Mucosa of stomach (tissue), 1 donor: ENCODE measurements at regions not wholly inside any gene's neighbourhood (a gene's known extent, or its start where the extent isn't known, plus 50 kb on each side); places are given as distances from the start of the nearest gene placed in this dataset.

ENCODE experiments used
- H3K27me3 ChIP-seq: one replicate; pipeline ENCODE4 v1.7.0; 2013; ENCODE audit warnings: mild to moderate bottlenecking, low read length; ENCODE audit not compliant: control insufficient read depth, insufficient read depth
- H3K36me3 ChIP-seq: one replicate; pipeline ENCODE4 v1.7.0; 2013; ENCODE audit warnings: low read length; ENCODE audit not compliant: control insufficient read depth, insufficient read depth
- H3K4me1 ChIP-seq: one replicate; pipeline ENCODE4 v1.7.0; 2013; ENCODE audit warnings: mild to moderate bottlenecking, low read length; ENCODE audit not compliant: control insufficient read depth, insufficient read depth
- H3K4me3 ChIP-seq: one replicate; pipeline ENCODE4 v1.7.0; 2013; ENCODE audit warnings: low read length
- H3K9ac ChIP-seq: one replicate; pipeline ENCODE4 v1.7.0; 2013; ENCODE audit warnings: mild to moderate bottlenecking, low read length, moderate library complexity
- H3K9me3 ChIP-seq: one replicate; pipeline ENCODE4 v1.7.0; 2013; ENCODE audit warnings: mild to moderate bottlenecking, low read length, moderate library complexity; ENCODE audit not compliant: control insufficient read depth
- donor health status: Pancreatic carcinoma.

- no peak overlapping the region for H3K4me3 ChIP-seq
- no peaks in the 10 kb centered on the region for H3K9me3 ChIP-seq
- no peaks in the 10 kb centered on the region for H3K36me3 ChIP-seq
- H3K9ac ChIP-seq = no peak overlapping the region
- H3K27me3 ChIP-seq = no peaks in the 10 kb centered on the region
- peaks cover 32% of the 10 kb centered on the region for H3K4me1 ChIP-seq
Measured at GRCh38 chr7:131012477-131013031, 278.5 kb upstream of the KLF14 start.

- H3K4me1 ChIP-seq = peaks cover 26% of the 10 kb centered on the region
Measured at GRCh38 chr7:131013716-131014115, 279.7 kb upstream of the KLF14 start.

GRCh38 chr7:131014906-131015656, 281.1 kb upstream of the KLF14 start:
- H3K9ac ChIP-seq = no peak overlapping the region
- H3K4me1 ChIP-seq = peaks cover 26% of the 10 kb centered on the region
- no peaks in the 10 kb centered on the region for H3K36me3 ChIP-seq
- no peaks in the 10 kb centered on the region for H3K9me3 ChIP-seq
- H3K27me3 ChIP-seq = no peaks in the 10 kb centered on the region
- H3K4me3 ChIP-seq = no peak overlapping the region

More at GRCh38 chr7:131013716-131014115, 279.7 kb upstream of the KLF14 start:
- Histone ChIP-seq H3K36me3 (no peaks in the 10 kb centered on the region), H3K9ac (no peak overlapping the region), H3K4me3 (no peak overlapping the region), H3K9me3 (no peaks in the 10 kb centered on the region), H3K27me3 (no peaks in the 10 kb centered on the region)

GRCh38 chr7:131015657-131015958, 281.6 kb upstream of the KLF14 start:
- peaks cover 21% of the 10 kb centered on the region for H3K4me1 ChIP-seq
- H3K4me3 ChIP-seq = no peak overlapping the region
- H3K9ac ChIP-seq = no peak overlapping the region
- no peaks in the 10 kb centered on the region for H3K27me3 ChIP-seq
- no peaks in the 10 kb centered on the region for H3K36me3 ChIP-seq
- H3K9me3 ChIP-seq = no peaks in the 10 kb centered on the region

GRCh38 chr7:131016230-131016629, 282.2 kb upstream of the KLF14 start:
- Histone ChIP-seq H3K36me3 (no peaks in the 10 kb centered on the region), H3K27me3 (no peaks in the 10 kb centered on the region), H3K4me1 (peaks cover 14% of the 10 kb centered on the region), H3K4me3 (no peak overlapping the region), H3K9me3 (no peaks in the 10 kb centered on the region), H3K9ac (no peak overlapping the region)

- no peaks in the 10 kb centered on the region for H3K27me3 ChIP-seq
- no peaks in the 10 kb centered on the region for H3K36me3 ChIP-seq
- H3K9me3 ChIP-seq = no peaks in the 10 kb centered on the region
- H3K9ac ChIP-seq = no peak overlapping the region
- H3K4me3 ChIP-seq = no peak overlapping the region
- peaks cover 7% of the 10 kb centered on the region for H3K4me1 ChIP-seq
Measured at GRCh38 chr7:131019351-131019750, 285.3 kb upstream of the KLF14 start.

GRCh38 chr7:131020759-131021261, 286.8 kb upstream of the KLF14 start:
- no peaks in the 10 kb centered on the region for H3K36me3 ChIP-seq
- no peak overlapping the region for H3K9ac ChIP-seq
- no peak overlapping the region for H3K4me3 ChIP-seq
- no peaks in the 10 kb centered on the region for H3K27me3 ChIP-seq
- H3K9me3 ChIP-seq = no peaks in the 10 kb centered on the region
- H3K4me1 ChIP-seq = no peaks in the 10 kb centered on the region

GRCh38 chr7:131021460-131021859, 287.5 kb upstream of the KLF14 start:
- Histone ChIP-seq H3K27me3 (no peaks in the 10 kb centered on the region), H3K4me3 (no peak overlapping the region), H3K4me1 (no peaks in the 10 kb centered on the region), H3K9me3 (no peaks in the 10 kb centered on the region), H3K9ac (no peak overlapping the region), H3K36me3 (no peaks in the 10 kb centered on the region)

- Histone ChIP-seq H3K4me3 (no peak overlapping the region), H3K9me3 (no peaks in the 10 kb centered on the region), H3K27me3 (no peaks in the 10 kb centered on the region), H3K9ac (no peak overlapping the region), H3K4me1 (no peaks in the 10 kb centered on the region), H3K36me3 (no peaks in the 10 kb centered on the region)
Measured at GRCh38 chr7:131021902-131022301, 287.9 kb upstream of the KLF14 start.

GRCh38 chr7:131026297-131027000, 292.4 kb upstream of the KLF14 start:
- H3K4me3 ChIP-seq = no peak overlapping the region
- H3K4me1 ChIP-seq = no peaks in the 10 kb centered on the region
- no peaks in the 10 kb centered on the region for H3K9me3 ChIP-seq

GRCh38 chr7:131027287-131027773, 293.3 kb upstream of the KLF14 start:
- H3K9ac ChIP-seq = no peak overlapping the region
- no peak overlapping the region for H3K4me3 ChIP-seq
- H3K27me3 ChIP-seq = no peaks in the 10 kb centered on the region
- no peaks in the 10 kb centered on the region for H3K36me3 ChIP-seq
- no peaks in the 10 kb centered on the region for H3K9me3 ChIP-seq
- H3K4me1 ChIP-seq = no peaks in the 10 kb centered on the region

More at GRCh38 chr7:131026297-131027000, 292.4 kb upstream of the KLF14 start:
- no peaks in the 10 kb centered on the region for H3K27me3 ChIP-seq
- H3K36me3 ChIP-seq = no peaks in the 10 kb centered on the region
- H3K9ac ChIP-seq = no peak overlapping the region

GRCh38 chr7:131028295-131028694, 294.3 kb upstream of the KLF14 start:
- Histone ChIP-seq H3K4me3 (no peak overlapping the region), H3K27me3 (no peaks in the 10 kb centered on the region), H3K4me1 (no peaks in the 10 kb centered on the region), H3K9me3 (no peaks in the 10 kb centered on the region), H3K36me3 (no peaks in the 10 kb centered on the region), H3K9ac (no peak overlapping the region)
